RWPE2 (cell line): ENCODE measurements at regions not wholly inside any gene's neighbourhood (a gene's known extent, or its start where the extent isn't known, plus 50 kb on each side); places are given as distances from the start of the nearest gene placed in this dataset.

Experiments
- ATAC-seq: fragments of 200-7000 bp; cut with Tn5 transposase; 3 replicates; pipeline ENCODE4 v1.9.1; 2021; ENCODE audit warnings: low read depth
- DNase-seq: peaks from one replicate; pipeline ENCODE4 v3.0.0-alpha.2; 2020; ENCODE audit warnings: low spot score
- H3K27ac ChIP-seq: fragments of 450-650 bp; 2 replicates; pipeline ENCODE4 v1.5.1; 2017; ENCODE audit warnings: mild to moderate bottlenecking; ENCODE audit not compliant: poor library complexity, severe bottlenecking
- H3K27me3 ChIP-seq: fragments of 250-450 bp; sonication (Bioruptor Pico); 2 replicates; pipeline ENCODE4 v1.5.1; 2021; ENCODE audit warnings: mild to moderate bottlenecking, moderate library complexity; ENCODE audit not compliant: insufficient read depth, poor library complexity, severe bottlenecking
- H3K36me3 ChIP-seq: fragments of 250-450 bp; sonication (Bioruptor Pico); 2 replicates; pipeline ENCODE4 v1.5.1; 2020; ENCODE audit warnings: low read depth, mild to moderate bottlenecking, moderate library complexity
- H3K4me1 ChIP-seq: fragments of 250-450 bp; sonication (Bioruptor Pico); 2 replicates; pipeline ENCODE4 v1.5.1; 2021; ENCODE audit warnings: mild to moderate bottlenecking, moderate library complexity; ENCODE audit not compliant: insufficient read depth, poor library complexity, severe bottlenecking
- H3K4me3 ChIP-seq: fragments of 250-450 bp; sonication (Bioruptor Pico); 2 replicates; pipeline ENCODE4 v1.5.1; 2021; ENCODE audit warnings: mild to moderate bottlenecking, moderate library complexity; ENCODE audit not compliant: severe bottlenecking
- H3K9me3 ChIP-seq: fragments of 250-450 bp; sonication (Bioruptor Pico); 2 replicates; pipeline ENCODE4 v1.5.1; 2021; ENCODE audit warnings: mild to moderate bottlenecking, moderate library complexity; ENCODE audit not compliant: severe bottlenecking
- TF ChIP-seq, protein P1 (sequence below): fragments of 450-650 bp; IDR thresholded peaks from one replicate; pipeline ENCODE4 v1.5.1; 2017; ENCODE audit warnings: mild to moderate bottlenecking, moderate library complexity; ENCODE audit not compliant: poor library complexity, severe bottlenecking

DNA sequence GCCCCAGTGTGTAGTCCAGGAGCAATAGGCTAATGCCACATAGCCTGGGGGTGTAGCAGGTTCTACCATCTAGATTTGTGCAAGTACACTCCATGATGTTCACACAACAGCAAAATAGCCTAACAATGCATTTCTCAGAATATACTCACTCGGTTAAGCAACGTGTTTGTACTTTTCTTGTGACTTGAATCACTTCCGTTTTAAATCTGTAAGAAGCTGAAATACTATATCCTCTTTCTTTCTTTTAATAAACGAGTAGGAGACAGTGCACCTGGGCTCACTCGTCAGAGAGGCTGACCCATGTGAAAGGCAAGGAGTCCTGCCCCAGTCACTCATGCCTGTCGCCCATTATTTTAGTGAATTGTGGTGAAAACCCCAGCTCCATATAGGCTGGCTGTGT lies 201.6 kb downstream of the FOXA2 start:
- Histone ChIP-seq H3K4me1 (peaks cover 63% of the 10 kb centered on the region), H3K4me3 (no peak overlapping the region), H3K36me3 (no peaks in the 10 kb centered on the region), H3K27me3 (no peaks in the 10 kb centered on the region), H3K27ac (peak overlapping the region; percentile 95), H3K9me3 (no peaks in the 10 kb centered on the region)
- DNase-seq (peak; percentile 73), ATAC-seq (peak; percentile 73)
- TF ChIP-seq, protein P1, sequence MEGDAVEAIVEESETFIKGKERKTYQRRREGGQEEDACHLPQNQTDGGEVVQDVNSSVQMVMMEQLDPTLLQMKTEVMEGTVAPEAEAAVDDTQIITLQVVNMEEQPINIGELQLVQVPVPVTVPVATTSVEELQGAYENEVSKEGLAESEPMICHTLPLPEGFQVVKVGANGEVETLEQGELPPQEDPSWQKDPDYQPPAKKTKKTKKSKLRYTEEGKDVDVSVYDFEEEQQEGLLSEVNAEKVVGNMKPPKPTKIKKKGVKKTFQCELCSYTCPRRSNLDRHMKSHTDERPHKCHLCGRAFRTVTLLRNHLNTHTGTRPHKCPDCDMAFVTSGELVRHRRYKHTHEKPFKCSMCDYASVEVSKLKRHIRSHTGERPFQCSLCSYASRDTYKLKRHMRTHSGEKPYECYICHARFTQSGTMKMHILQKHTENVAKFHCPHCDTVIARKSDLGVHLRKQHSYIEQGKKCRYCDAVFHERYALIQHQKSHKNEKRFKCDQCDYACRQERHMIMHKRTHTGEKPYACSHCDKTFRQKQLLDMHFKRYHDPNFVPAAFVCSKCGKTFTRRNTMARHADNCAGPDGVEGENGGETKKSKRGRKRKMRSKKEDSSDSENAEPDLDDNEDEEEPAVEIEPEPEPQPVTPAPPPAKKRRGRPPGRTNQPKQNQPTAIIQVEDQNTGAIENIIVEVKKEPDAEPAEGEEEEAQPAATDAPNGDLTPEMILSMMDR = no peak

GRCh38 chr20:22381812-22382416 lies 202.5 kb downstream of the FOXA2 start:
- no peak for DNase-seq
- Histone ChIP-seq H3K4me1 (peaks cover 64% of the 10 kb centered on the region), H3K9me3 (no peaks in the 10 kb centered on the region), H3K4me3 (no peak overlapping the region), H3K36me3 (no peaks in the 10 kb centered on the region), H3K27me3 (no peaks in the 10 kb centered on the region), H3K27ac (peak overlapping the region; percentile 95)
- TF ChIP-seq, protein P1 = no peak
- no peak for ATAC-seq

- peak; percentile 100 for DNase-seq
- Histone ChIP-seq H3K27ac (peak overlapping the region; percentile 95), H3K4me1 (peaks cover 88% of the 10 kb centered on the region), H3K4me3 (no peak overlapping the region), H3K27me3 (no peaks in the 10 kb centered on the region), H3K36me3 (no peaks in the 10 kb centered on the region), H3K9me3 (no peaks in the 10 kb centered on the region)
- ATAC-seq = peak; percentile 74
- TF ChIP-seq, protein P1 = no peak
Observed at GRCh38 chr20:22379472-22379871, 204.9 kb downstream of the FOXA2 start.

DNA sequence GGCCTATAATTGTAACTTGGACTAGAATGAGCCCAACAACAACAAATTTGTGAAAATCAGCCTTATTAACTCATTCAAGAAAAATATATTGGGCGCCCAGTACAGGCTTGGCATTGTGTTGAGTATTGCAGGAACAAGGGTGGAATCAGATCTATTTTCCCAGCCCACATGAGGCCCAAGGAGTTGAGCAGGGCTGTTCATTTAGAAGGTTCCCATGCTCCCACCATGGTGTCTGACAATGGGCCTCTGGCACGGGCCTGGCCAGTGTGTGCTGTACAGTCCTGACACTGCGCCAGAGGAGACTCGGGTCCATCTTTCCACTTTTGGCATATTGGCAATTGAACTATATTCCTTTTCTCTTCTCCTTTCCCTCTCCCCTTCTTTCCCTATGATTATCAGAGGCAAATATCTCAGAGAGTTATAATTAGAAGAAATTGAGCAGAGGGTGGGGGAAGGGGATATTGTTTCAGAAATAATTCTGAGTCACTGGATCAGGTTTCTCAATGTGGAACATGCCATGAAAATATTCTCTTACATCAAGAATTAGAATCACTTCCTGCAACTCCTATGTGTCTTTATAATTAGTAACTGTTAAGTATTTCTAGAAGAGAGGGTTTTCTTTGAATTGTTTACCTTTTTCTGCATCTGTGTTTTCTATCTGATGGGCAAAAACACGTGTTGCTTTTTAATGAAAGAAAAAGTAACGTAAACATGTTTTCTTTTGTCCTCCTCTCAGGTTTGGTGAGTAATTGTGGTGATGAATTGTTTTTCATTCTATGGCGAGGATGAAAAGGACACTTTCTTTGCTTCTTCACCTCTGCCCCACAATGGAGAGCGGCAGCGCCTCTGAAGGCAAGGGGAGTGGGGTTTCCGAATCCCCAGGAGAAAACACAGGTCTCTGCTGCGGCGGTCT lies 209.4 kb downstream of the FOXA2 start:
- peak overlapping the region; percentile 96 for H3K27ac ChIP-seq
- no peak overlapping the region for H3K4me3 ChIP-seq
- H3K4me1 ChIP-seq = peaks cover 64% of the 10 kb centered on the region
- ATAC-seq (peak; percentile 22), DNase-seq (no peak)
- no peaks in the 10 kb centered on the region for H3K9me3 ChIP-seq
- H3K27me3 ChIP-seq = no peaks in the 10 kb centered on the region
- TF ChIP-seq, protein P1 = no peak
- H3K36me3 ChIP-seq = no peaks in the 10 kb centered on the region

DNA sequence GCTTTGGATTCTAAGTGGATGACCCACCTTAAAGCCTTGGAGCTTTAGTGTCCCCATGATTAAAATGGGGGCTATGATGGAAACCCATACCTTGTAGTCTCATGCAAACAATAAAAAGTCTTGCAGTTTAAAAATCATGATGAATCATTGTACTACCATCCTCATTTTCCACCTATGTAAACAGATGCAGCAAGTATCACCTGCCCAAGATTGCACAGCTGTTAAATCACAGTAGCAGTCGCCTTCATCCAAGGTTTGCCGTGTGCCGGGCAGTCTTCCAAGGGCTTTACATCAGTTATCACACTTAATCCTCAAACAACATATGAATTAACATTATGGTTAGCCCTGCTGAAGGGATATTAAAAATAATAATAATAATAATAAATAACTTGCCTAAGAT lies 210.3 kb downstream of the FOXA2 start:
- ATAC-seq = peak; percentile 78

More for the DNA sequence above, 210.3 kb downstream of the FOXA2 start:
- H3K27me3 ChIP-seq = no peaks in the 10 kb centered on the region
- TF ChIP-seq, protein P1 = no peak
- no peaks in the 10 kb centered on the region for H3K36me3 ChIP-seq
- no peaks in the 10 kb centered on the region for H3K9me3 ChIP-seq
- peak overlapping the region; percentile 96 for H3K27ac ChIP-seq
- DNase-seq = peak; percentile 73
- peaks cover 55% of the 10 kb centered on the region for H3K4me1 ChIP-seq
- no peak overlapping the region for H3K4me3 ChIP-seq
